Body of pancreas (tissue), 4 donors: ENCODE measurements at regions not wholly inside any gene's neighbourhood (a gene's known extent, or its start where the extent isn't known, plus 50 kb on each side); places are given as distances from the start of the nearest gene placed in this dataset.
A peak's percentile ranks its signal among the peaks of the same experiment; 100 is the strongest.
"Not testable (repeated sequence)": the region's sequence is repeated elsewhere in the genome, so short reads cannot be mapped to it uniquely, and the experiment has no call there.

Experiments used
- ATAC-seq: fragments of 150-250 bp; one replicate; pipeline ENCODE4 v1.9.1; 2016
- DNase-seq, 4 donors: peaks; one replicate each; pipeline ENCODE4 v3.0.0-alpha.2; 2019
- H3K27ac ChIP-seq, 4 donors: fragments of 200-600 bp; sonication (generic); 1 replicate in 3 of 4; 2 replicates in 1 of 4; pipeline versions ENCODE4 v1.5.1 to v1.6.1; 2016 to 2019; ENCODE audit warnings: mild to moderate bottlenecking in 1 of 4, mixed read lengths in 1 of 4, moderate library complexity in 1 of 4
- H3K27me3 ChIP-seq, 2 donors: fragments of 200-600 bp; sonication (generic); one replicate each; pipeline ENCODE4 v1.6.0; 2016; ENCODE audit warnings: mild to moderate bottlenecking in 1 of 2
- H3K36me3 ChIP-seq, 2 donors: fragments of 200-600 bp; sonication (generic); replicated peaks in 1 of 2; 2 replicates each; pipeline ENCODE4 v1.5.1; 2016; ENCODE audit warnings: low read depth in 2 of 2; ENCODE audit not compliant: insufficient read depth in 1 of 2
- H3K4me1 ChIP-seq: fragments of 200-600 bp; sonication (generic); one replicate; pipeline ENCODE4 v1.6.0; 2016
- H3K4me3 ChIP-seq, 2 donors: fragments of 200-600 bp; sonication (generic); 1 replicate in 1 of 2; 2 replicates in 1 of 2; pipeline ENCODE4 v1.5.1; 2016 to 2019
- H3K9me3 ChIP-seq, 3 donors: fragments of 200-600 bp; sonication (generic); 1 replicate in 2 of 3; 2 replicates in 1 of 3; pipeline ENCODE4 v1.5.1; 2016
- POLR2A ChIP-seq, 3 donors: fragments of 450-650 bp; IDR thresholded peaks; one replicate each; pipeline ENCODE4 v1.6.1; 2016; ENCODE audit warnings: antibody characterized with exemption in 3 of 3, mild to moderate bottlenecking in 2 of 3
- WGBS, 2 donors: methylation state at CpG; one replicate each; pipeline ENCODE4 v1.1.5; 2017; 5-methylcytosine and 5-hydroxymethylcytosine counted together
- intact Hi-C: fragments of 100-400 bp; cut with DNase I; formaldehyde crosslinking; loops from one replicate; pipeline ENCODE4 v1.15.1; 2023
- TF ChIP-seq, protein P1 (sequence below), 7 experiments: fragments of 450-650 bp in 4 of 7; fragments of 200-600 bp in 3 of 7; sonication (generic) in 3 of 7; IDR thresholded peaks; one replicate each; pipeline ENCODE4 v1.5.1; 2016 to 2019; ENCODE audit warnings: antibody characterized with exemption in 7 of 7

GRCh38 chr11:112694245-112694644, 267.0 kb upstream of the NCAM1 start:
- WGBS, 2 donors = 64 to 86% methylated on average over 1 of the region's 1 CpG
- intact Hi-C loops = no loop called here
- H3K36me3 ChIP-seq = no peaks in the 10 kb centered on the region
- no peak overlapping the region for H3K4me3 ChIP-seq
- no peak for TF ChIP-seq POLR2A (IDR thresholded peaks at IDR 0.05)
- H3K27me3 ChIP-seq = no peaks in the 10 kb centered on the region
- H3K9me3 ChIP-seq = no peaks in the 10 kb centered on the region
- DNase-seq = no peak
- ATAC-seq = no peak
- no peak overlapping the region for H3K27ac ChIP-seq
- H3K4me1 ChIP-seq = no peaks in the 10 kb centered on the region

GRCh38 chr11:112694813-112695212, 266.4 kb upstream of the NCAM1 start:
- Histone ChIP-seq H3K27me3 (no peaks in the 10 kb centered on the region), H3K9me3 (no peaks in the 10 kb centered on the region), H3K4me3 (no peak overlapping the region), H3K4me1 (no peaks in the 10 kb centered on the region), H3K36me3 (no peaks in the 10 kb centered on the region), H3K27ac (no peak overlapping the region)
- ATAC-seq = no peak
- no peak for DNase-seq
- 78% methylated on average over 3 of the region's 3 CpGs for WGBS, 2 donors
- TF ChIP-seq POLR2A (IDR thresholded peaks at IDR 0.05) = no peak
- TF ChIP-seq, protein P1, sequence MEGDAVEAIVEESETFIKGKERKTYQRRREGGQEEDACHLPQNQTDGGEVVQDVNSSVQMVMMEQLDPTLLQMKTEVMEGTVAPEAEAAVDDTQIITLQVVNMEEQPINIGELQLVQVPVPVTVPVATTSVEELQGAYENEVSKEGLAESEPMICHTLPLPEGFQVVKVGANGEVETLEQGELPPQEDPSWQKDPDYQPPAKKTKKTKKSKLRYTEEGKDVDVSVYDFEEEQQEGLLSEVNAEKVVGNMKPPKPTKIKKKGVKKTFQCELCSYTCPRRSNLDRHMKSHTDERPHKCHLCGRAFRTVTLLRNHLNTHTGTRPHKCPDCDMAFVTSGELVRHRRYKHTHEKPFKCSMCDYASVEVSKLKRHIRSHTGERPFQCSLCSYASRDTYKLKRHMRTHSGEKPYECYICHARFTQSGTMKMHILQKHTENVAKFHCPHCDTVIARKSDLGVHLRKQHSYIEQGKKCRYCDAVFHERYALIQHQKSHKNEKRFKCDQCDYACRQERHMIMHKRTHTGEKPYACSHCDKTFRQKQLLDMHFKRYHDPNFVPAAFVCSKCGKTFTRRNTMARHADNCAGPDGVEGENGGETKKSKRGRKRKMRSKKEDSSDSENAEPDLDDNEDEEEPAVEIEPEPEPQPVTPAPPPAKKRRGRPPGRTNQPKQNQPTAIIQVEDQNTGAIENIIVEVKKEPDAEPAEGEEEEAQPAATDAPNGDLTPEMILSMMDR (IDR thresholded peaks at IDR 0.05) = no peak
- intact Hi-C loops = no loop called here

DNA sequence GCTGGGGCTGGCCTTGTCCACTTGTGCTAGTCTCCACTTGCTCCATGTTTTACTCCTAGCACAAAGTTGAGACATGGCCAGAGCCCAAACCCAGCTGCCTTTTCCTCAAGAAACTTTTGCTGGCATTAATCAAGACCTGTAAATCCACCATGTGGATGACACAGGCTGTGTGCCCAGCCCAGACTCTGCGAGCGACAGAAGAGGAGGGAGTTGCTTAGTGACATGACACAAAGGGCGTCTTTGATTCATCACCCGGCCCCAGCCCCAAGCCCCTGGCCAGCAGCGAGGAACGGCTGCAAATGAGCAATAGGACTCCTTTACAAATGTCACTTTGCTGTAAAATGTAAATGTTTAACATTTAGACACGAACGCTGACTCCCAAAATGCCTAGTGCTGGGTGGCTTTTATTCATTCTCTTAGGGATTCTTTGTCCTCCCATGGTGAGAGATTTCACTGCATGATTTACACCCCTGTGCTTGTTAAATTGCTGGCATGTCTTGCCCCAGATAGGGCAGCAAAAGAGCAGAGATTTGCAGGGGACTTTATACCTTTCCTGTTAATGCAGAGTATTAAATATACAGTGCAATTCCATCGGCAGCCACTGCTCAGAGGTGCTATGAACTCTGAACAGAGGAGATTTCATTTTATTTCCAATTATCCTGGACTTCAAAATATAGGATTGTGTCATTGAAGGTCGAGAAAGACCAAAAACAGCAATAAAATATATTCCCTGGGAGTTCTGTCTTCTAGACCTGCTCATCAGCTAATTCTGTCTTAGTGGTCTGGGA, 263.6 kb upstream of the NCAM1 start:
- DNase-seq (no peak), ATAC-seq (peak; percentile 45)
- H3K4me3 ChIP-seq = no peak overlapping the region
- intact Hi-C loops = no loop called here
- no peaks in the 10 kb centered on the region for H3K36me3 ChIP-seq
- no peak for TF ChIP-seq POLR2A (IDR thresholded peaks at IDR 0.05)
- TF ChIP-seq, protein P1 (IDR thresholded peaks at IDR 0.05) = peak in 4 of 7 experiments; percentile 9 to 19 (median 12)
- no peaks in the 10 kb centered on the region for H3K9me3 ChIP-seq
- H3K4me1 ChIP-seq = no peaks in the 10 kb centered on the region
- H3K27ac ChIP-seq = peak overlapping the region in 1 of 4 donors; percentile 7
- 16 to 17% methylated on average over 10 of the region's 10 CpGs for WGBS, 2 donors
- H3K27me3 ChIP-seq = no peaks in the 10 kb centered on the region

DNA sequence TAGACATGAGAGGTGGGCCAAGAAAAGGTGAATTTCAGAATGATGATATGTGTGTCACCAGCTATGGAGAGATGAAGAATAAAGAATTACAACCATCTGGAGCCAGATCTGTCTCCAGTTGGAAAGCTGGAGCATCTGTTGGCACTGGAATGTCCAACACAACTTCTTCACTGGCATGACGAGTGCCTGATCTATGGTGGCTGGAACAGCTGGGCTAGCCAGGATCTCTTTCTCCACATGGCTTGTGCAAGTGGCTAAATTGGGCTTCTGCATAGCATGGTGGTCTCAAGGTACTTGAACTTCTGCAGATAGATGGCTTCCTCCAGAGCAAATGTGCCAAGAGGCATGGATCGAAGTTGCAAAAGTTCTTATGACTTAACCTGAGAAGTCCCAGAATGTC, 256.1 kb upstream of the NCAM1 start:
- Histone ChIP-seq H3K27me3 (no peaks in the 10 kb centered on the region), H3K4me3 (no peak overlapping the region), H3K27ac (no peak overlapping the region), H3K9me3 (no peaks in the 10 kb centered on the region), H3K4me1 (no peaks in the 10 kb centered on the region), H3K36me3 (no peaks in the 10 kb centered on the region)
- no peak for TF ChIP-seq POLR2A (IDR thresholded peaks at IDR 0.05)
- TF ChIP-seq, protein P1 (IDR thresholded peaks at IDR 0.05) = no peak
- ATAC-seq = no peak
- intact Hi-C loops = no loop called here
- WGBS, 2 donors = 66% methylated on average over 2 of the region's 2 CpGs
- DNase-seq = no peak

DNA sequence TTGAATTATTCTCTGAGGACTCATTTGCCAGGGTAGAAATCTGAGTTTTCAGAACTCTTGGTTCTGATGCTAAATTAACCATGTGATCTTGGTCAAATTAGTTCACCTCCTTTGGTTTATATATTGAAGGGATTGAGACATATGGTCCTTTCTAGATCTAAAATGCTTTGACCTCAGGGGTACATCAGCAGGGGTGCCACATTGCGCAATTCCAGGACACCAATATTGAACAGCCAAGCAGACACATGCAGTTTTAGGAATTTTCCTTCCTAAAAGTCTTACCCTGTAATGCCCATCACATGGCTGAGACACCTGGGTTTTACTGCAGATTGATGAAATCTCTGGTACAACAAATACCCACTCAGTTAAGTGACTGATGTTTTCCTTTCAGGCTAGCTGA, 254.4 kb upstream of the NCAM1 start:
- Histone ChIP-seq H3K9me3 (no peaks in the 10 kb centered on the region), H3K4me3 (no peak overlapping the region), H3K4me1 (no peaks in the 10 kb centered on the region), H3K36me3 (no peaks in the 10 kb centered on the region), H3K27ac (no peak overlapping the region), H3K27me3 (no peaks in the 10 kb centered on the region)
- 67 to 100% methylated on average over 1 of the region's 1 CpG for WGBS, 2 donors
- DNase-seq = no peak
- ATAC-seq = no peak
- intact Hi-C loops = no loop called here
- no peak for TF ChIP-seq POLR2A (IDR thresholded peaks at IDR 0.05)
- TF ChIP-seq, protein P1 (IDR thresholded peaks at IDR 0.05) = no peak

- intact Hi-C loops, DNase-seq, H3K36me3 ChIP-seq, H3K4me1 ChIP-seq, H3K9me3 ChIP-seq, H3K27me3 ChIP-seq, H3K4me3 ChIP-seq, ATAC-seq, H3K27ac ChIP-seq: not testable (repeated sequence)
- 65 to 67% methylated on average over 4 of the region's 4 CpGs for WGBS, 2 donors
Measured at GRCh38 chr11:112714340-112714739, 246.9 kb upstream of the NCAM1 start.
